Peyer's patch (tissue), 4 donors: ENCODE measurements at regions not wholly inside any gene's neighbourhood (a gene's known extent, or its start where the extent isn't known, plus 50 kb on each side); places are given as distances from the start of the nearest gene placed in this dataset.

Experiments
- CTCF ChIP-seq, 6 experiments: fragments of 450-650 bp in 4 of 6; fragments of 200-600 bp in 2 of 6; sonication (generic) in 1 of 6; IDR thresholded peaks; one replicate each; pipeline ENCODE4 v1.5.1; 2017 to 2019; ENCODE audit warnings: antibody characterized with exemption in 6 of 6, mild to moderate bottlenecking in 3 of 6, moderate library complexity in 1 of 6
- POLR2A ChIP-seq, 2 donors: fragments of 450-650 bp; IDR thresholded peaks; one replicate each; pipeline ENCODE4 v1.5.1; 2017; ENCODE audit warnings: antibody characterized with exemption in 2 of 2, mild to moderate bottlenecking in 2 of 2, moderate library complexity in 2 of 2

- TF ChIP-seq CTCF (IDR thresholded peaks at IDR 0.05), result no peak
- no peak for TF ChIP-seq POLR2A (IDR thresholded peaks at IDR 0.05)
These were observed 1448.4 kb upstream of the ALCAM start for GRCh38 chr3:103918336-103918735.
